A673 (cell line): ENCODE measurements at regions not wholly inside any gene's neighbourhood (a gene's known extent, or its start where the extent isn't known, plus 50 kb on each side); places are given as distances from the start of the nearest gene placed in this dataset.
A peak's percentile ranks its signal among the peaks of the same experiment; 100 is the strongest.

Experiments used
- BruUV-seq: library from RNA; stranded (reverse); fragments of 400-500 nt; replicated peaks from 2 replicates; lab custom pipeline; 2021; lab: Mats Ljungman, UMichigan
- CTCF ChIA-PET: fragments of 300-600 bp; sonication (Branson Sonifier 250); formaldehyde crosslinking; loops from one replicate; lab custom pipeline; 2022; ENCODE audit warnings: antibody characterized with exemption; lab: Charles Lee
- POLR2A ChIA-PET: fragments of 300-600 bp; sonication (Branson Sonifier 250); formaldehyde crosslinking; loops from one replicate; lab custom pipeline; 2022; ENCODE audit warnings: antibody characterized with exemption; ENCODE audit not compliant: low non-redundant PET; lab: Charles Lee
- DNase-seq: peaks from one replicate; pipeline ENCODE4 v3.0.0-alpha.2; 2015; ENCODE audit warnings: low spot score
- H3K27ac ChIP-seq: fragments of 200-600 bp; sonication (generic); 2 replicates; pipeline ENCODE4 v1.5.1; 2016; ENCODE audit warnings: mixed run types, low read depth, mild to moderate bottlenecking, mixed read lengths, antibody characterized with exemption, low read length; ENCODE audit not compliant: poor library complexity, severe bottlenecking
- H3K27me3 ChIP-seq: fragments of 200-600 bp; sonication (generic); replicated peaks from 2 replicates; pipeline ENCODE4 v1.6.1; 2017; ENCODE audit warnings: mixed run types, low read depth, mild to moderate bottlenecking, mixed read lengths, antibody characterized with exemption, low read length; ENCODE audit not compliant: insufficient read depth, poor library complexity
- H3K36me3 ChIP-seq: fragments of 200-600 bp; sonication (generic); 2 replicates; pipeline ENCODE4 v1.6.1; 2016; ENCODE audit warnings: mixed run types, mild to moderate bottlenecking, mixed read lengths, antibody characterized with exemption, low read length; ENCODE audit not compliant: insufficient read depth, poor library complexity, severe bottlenecking
- H3K4me1 ChIP-seq: fragments of 200-600 bp; sonication (generic); 2 replicates; pipeline ENCODE4 v1.6.1; 2017; ENCODE audit warnings: mixed run types, mild to moderate bottlenecking, mixed read lengths, antibody characterized with exemption, low read length; ENCODE audit not compliant: insufficient read depth, poor library complexity, severe bottlenecking
- H3K4me3 ChIP-seq: fragments of 200-600 bp; sonication (generic); 2 replicates; pipeline ENCODE4 v1.5.1; 2016; ENCODE audit warnings: low read depth, mixed run types, mild to moderate bottlenecking, mixed read lengths, low read length; ENCODE audit not compliant: poor library complexity, severe bottlenecking
- H3K9me3 ChIP-seq: fragments of 200-600 bp; sonication (generic); 2 replicates; pipeline ENCODE4 v1.6.1; 2016; ENCODE audit warnings: mixed run types, low read depth, mild to moderate bottlenecking, mixed read lengths, antibody characterized with exemption, low read length; ENCODE audit not compliant: poor library complexity, severe bottlenecking
- CTCF ChIP-seq: fragments of 300-800, 200-600 bp; sonication (generic); conservative IDR thresholded peaks from 2 replicates; pipeline ENCODE4 v1.5.1; 2017; ENCODE audit warnings: low read depth, mild to moderate bottlenecking, antibody characterized with exemption, low read length, moderate library complexity, mixed read lengths
- EZH2 ChIP-seq: fragments of 200-600 bp; sonication (generic); IDR thresholded peaks from 2 replicates; pipeline ENCODE4 v1.6.1; 2017; ENCODE audit warnings: borderline replicate concordance, low read depth, mild to moderate bottlenecking, mixed read lengths, antibody characterized with exemption, low read length; ENCODE audit not compliant: poor library complexity, severe bottlenecking
- intact Hi-C: fragments of 100-400 bp; cut with micrococcal nuclease; formaldehyde crosslinking; loops from one replicate; pipeline ENCODE4 v1.10.0; 2022; ENCODE audit not compliant: unreplicated experiment

- ChIA-PET CTCF (no interaction called here), POLR2A (no interaction called here)
- DNase-seq, result no peak
- Histone ChIP-seq H3K9me3 (no peaks in the 10 kb centered on the region), H3K27ac (no peak overlapping the region), H3K4me3 (no peak overlapping the region), H3K36me3 (no peaks in the 10 kb centered on the region), H3K27me3 (no peaks in the 10 kb centered on the region), H3K4me1 (no peaks in the 10 kb centered on the region)
- TF ChIP-seq CTCF (no peak), EZH2 (no peak)
- intact Hi-C loops, result no loop called here
- BruUV-seq, result no TSS peak
Measured at GRCh38 chr11:122304306-122304705, 188.3 kb upstream of the BLID start.

- no TSS peak for BruUV-seq
Measured at GRCh38 chr11:122294041-122294440, 178.0 kb upstream of the BLID start.

GRCh38 chr11:122293296-122294023, 177.4 kb upstream of the BLID start:
- Histone ChIP-seq H3K4me3 (no peak overlapping the region), H3K27me3 (no peaks in the 10 kb centered on the region), H3K27ac (no peak overlapping the region), H3K36me3 (no peaks in the 10 kb centered on the region), H3K9me3 (peaks cover 6% of the 10 kb centered on the region), H3K4me1 (no peaks in the 10 kb centered on the region)
- intact Hi-C loops, result loop anchor here (1.0 to 5.0 kb wide), 2 partner anchors 76 to 212 kb away; no protein-coding TSS in a partner anchor
- peak; percentile 37 for DNase-seq
- TF ChIP-seq CTCF (peak; percentile 64), EZH2 (no peak)
- ChIA-PET POLR2A (no interaction called here), CTCF (interaction anchor here (0.5 to 1.1 kb wide), 3 partner anchors 285 to 288 kb away, joined by 3 to 7 read pairs (median 3); no protein-coding TSS in a partner anchor)
- BruUV-seq, result no TSS peak

More at GRCh38 chr11:122294041-122294440, 178.0 kb upstream of the BLID start:
- intact Hi-C loops, result loop anchor here (5.0 kb wide), 1 partner anchor 77 kb away; no protein-coding TSS in a partner anchor
- no peak overlapping the region for H3K4me3 ChIP-seq
- no peaks in the 10 kb centered on the region for H3K27me3 ChIP-seq
- H3K36me3 ChIP-seq, result no peaks in the 10 kb centered on the region
- no peak for TF ChIP-seq CTCF
- no peak for TF ChIP-seq EZH2
- ChIA-PET POLR2A (no interaction called here), CTCF (interaction anchor here (0.5 to 1.1 kb wide), 3 partner anchors 284 to 287 kb away, joined by 3 to 7 read pairs (median 3); no protein-coding TSS in a partner anchor)
- H3K4me1 ChIP-seq, result no peaks in the 10 kb centered on the region
- H3K27ac ChIP-seq, result no peak overlapping the region
- no peak for DNase-seq
- peaks cover 6% of the 10 kb centered on the region for H3K9me3 ChIP-seq
